ENCODE measurements at regions not wholly inside any gene's neighbourhood (a gene's known extent, or its start where the extent isn't known, plus 50 kb on each side); places are given as distances from the start of the nearest gene placed in this dataset.

GRCh38 chr13:59416561-59416960, 747.2 kb downstream of the DIAPH3 start:
- ATAC-seq: no peak
- no peaks in the 10 kb centered on the region for H3K79me2 ChIP-seq (ENCODE audit: control insufficient read depth, insufficient read depth, low read length)

More at GRCh38 chr13:59416561-59416960, 747.2 kb downstream of the DIAPH3 start:
- Histone ChIP-seq H3K4me1 (ENCODE audit: control insufficient read depth, insufficient read depth, low read length) (no peaks in the 10 kb centered on the region), H3K27ac (ENCODE audit: control insufficient read depth, insufficient read depth) (no peak overlapping the region), H3K36me3 (ENCODE audit: control insufficient read depth in 2 of 2, insufficient read depth in 2 of 2, low read length in 1 of 2) (no peaks in the 10 kb centered on the region), H3K4me2 (ENCODE audit: control insufficient read depth, insufficient read depth) (no peak overlapping the region), H3K4me3 (no peak overlapping the region), H4K20me1 (ENCODE audit: control insufficient read depth, insufficient read depth) (no peaks in the 10 kb centered on the region), H2AFZ (ENCODE audit: control insufficient read depth, low read depth, low read length) (no peak overlapping the region), H3K27me3 (replicated peaks in 1 of 2; ENCODE audit: control insufficient read depth in 2 of 2, insufficient read depth in 2 of 2, low read length in 1 of 2) (no peaks in the 10 kb centered on the region), H3K9me3 (replicated peaks; ENCODE audit: control insufficient read depth, insufficient read depth, low read length) (no peaks in the 10 kb centered on the region), H3K9ac (ENCODE audit: control insufficient read depth, insufficient read depth, low read length) (no peak overlapping the region)
- RAD21 ChIA-PET (ENCODE audit: unreplicated experiment): no interaction called here
- POLR2A ChIA-PET: no interaction called here
- in situ Hi-C loops (cut with MboI): no loop called here
- intact Hi-C loops (cut with micrococcal nuclease; ENCODE audit: unreplicated experiment): no loop called here
- DNase-seq (ENCODE audit: low read depth, low spot score): no peak
- CTCF ChIA-PET: no interaction called here
- SMC1A ChIA-PET (ENCODE audit: uncharacterized antibody, unreplicated experiment): no interaction called here
- WGBS (ENCODE audit: insufficient coverage, insufficient replicate concordance, low lambda C conversion rate, missing lambda C conversion rate): 46% methylated on average over 2 of the region's 2 CpGs
- no peak for FAIRE-seq
- BruUV-seq (replicated peaks): no TSS peak
- no peak for TF ChIP-seq RELB (IDR thresholded peaks at IDR 0.05; ENCODE audit: low read depth)
- TF ChIP-seq STAT3 (IDR thresholded peaks at IDR 0.05; ENCODE audit: low read depth, low read length): no peak
- TF ChIP-seq TCF12 (IDR thresholded peaks at IDR 0.05; ENCODE audit: low read depth, low read length): no peak
- no peak for TF ChIP-seq NRF1 (conservative IDR thresholded peaks at IDR 0.05; ENCODE audit: low read depth, low read length)
- TF ChIP-seq ZSCAN29 (IDR thresholded peaks at IDR 0.05): no peak
- TF ChIP-seq SP1 (IDR thresholded peaks at IDR 0.05; ENCODE audit: low read depth, low read length): no peak
- no peak for TF ChIP-seq ZNF622 (IDR thresholded peaks at IDR 0.05)
- no peak for TF ChIP-seq NR2C1 (IDR thresholded peaks at IDR 0.05)
- no peak for TF ChIP-seq FOS (IDR thresholded peaks at IDR 0.05; ENCODE audit: borderline replicate concordance, extremely low read depth, insufficient read length)
- TF ChIP-seq BCL3 (IDR thresholded peaks at IDR 0.05; ENCODE audit: borderline replicate concordance, insufficient read depth, low read depth, low read length, poor library complexity, severe bottlenecking): no peak
- no peak for TF ChIP-seq TCF3 (IDR thresholded peaks at IDR 0.05; ENCODE audit: borderline replicate concordance, insufficient read depth, low read depth, low read length)
- TF ChIP-seq BACH1 (IDR thresholded peaks at IDR 0.05; ENCODE audit: borderline replicate concordance): no peak
- no peak for TF ChIP-seq ZNF384 (IDR thresholded peaks at IDR 0.05; ENCODE audit: borderline replicate concordance, low read depth, low read length)
- TF ChIP-seq RAD21 (IDR thresholded peaks at IDR 0.05; ENCODE audit: insufficient read depth, low read depth, low read length): no peak
- no peak for TF ChIP-seq SIX5 (IDR thresholded peaks at IDR 0.05; ENCODE audit: low read depth, low read length, severe bottlenecking)
- TF ChIP-seq IKZF1 (conservative IDR thresholded peaks at IDR 0.05): no peak
